ENCODE measurements at regions not wholly inside any gene's neighbourhood (a gene's known extent, or its start where the extent isn't known, plus 50 kb on each side); places are given as distances from the start of the nearest gene placed in this dataset.

- TF ChIP-seq CTCF (IDR thresholded peaks at IDR 0.05), result no peak
- no peak for TF ChIP-seq POLR2A (IDR thresholded peaks at IDR 0.05)
- no peak for TF ChIP-seq EP300 (IDR thresholded peaks at IDR 0.05)
Measured at GRCh38 chr5:141788296-141788970, 89.8 kb downstream of the PCDH1 start.
